ENCODE measurements at regions not wholly inside any gene's neighbourhood (a gene's known extent, or its start where the extent isn't known, plus 50 kb on each side); places are given as distances from the start of the nearest gene placed in this dataset.

DNA sequence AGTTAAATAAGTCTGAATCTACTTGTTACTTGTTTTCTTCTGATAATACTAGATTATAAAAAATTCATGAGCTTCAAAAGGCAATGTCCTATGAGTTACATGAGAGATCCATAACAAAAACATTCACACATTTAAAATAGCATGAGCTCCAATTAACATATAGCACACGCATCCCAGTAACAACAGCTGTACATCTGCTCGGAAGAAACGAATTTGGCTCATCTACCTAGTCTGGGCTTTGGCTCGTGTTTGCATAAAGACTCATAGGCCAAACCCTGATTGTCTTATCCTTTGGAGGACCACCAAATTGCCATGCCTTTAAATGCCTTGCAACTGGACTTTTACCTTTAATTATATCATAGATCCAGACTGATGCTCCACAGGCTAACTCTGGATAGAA lies 259.7 kb upstream of the CHD6 start:
- no peak for DNase-seq

DNA sequence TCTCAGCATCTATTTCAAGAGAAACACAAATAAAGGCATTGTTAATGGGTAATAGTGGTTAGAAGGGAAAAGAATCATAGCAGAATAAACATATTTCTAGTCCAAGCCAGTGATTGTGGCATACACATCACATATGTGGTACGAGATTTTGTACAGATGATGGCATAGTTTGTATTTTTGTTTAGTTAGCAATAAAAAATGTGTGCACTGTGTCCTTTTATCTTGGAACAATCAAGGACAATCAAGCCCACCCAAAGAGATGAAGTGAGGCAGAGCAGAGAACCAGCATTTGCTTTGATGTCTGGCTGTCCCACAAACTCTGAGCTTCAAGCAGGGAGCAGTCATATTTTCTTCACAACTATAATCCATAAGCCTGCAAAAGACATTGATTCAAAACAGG lies 256.5 kb upstream of the CHD6 start:
- no peak for DNase-seq

DNA sequence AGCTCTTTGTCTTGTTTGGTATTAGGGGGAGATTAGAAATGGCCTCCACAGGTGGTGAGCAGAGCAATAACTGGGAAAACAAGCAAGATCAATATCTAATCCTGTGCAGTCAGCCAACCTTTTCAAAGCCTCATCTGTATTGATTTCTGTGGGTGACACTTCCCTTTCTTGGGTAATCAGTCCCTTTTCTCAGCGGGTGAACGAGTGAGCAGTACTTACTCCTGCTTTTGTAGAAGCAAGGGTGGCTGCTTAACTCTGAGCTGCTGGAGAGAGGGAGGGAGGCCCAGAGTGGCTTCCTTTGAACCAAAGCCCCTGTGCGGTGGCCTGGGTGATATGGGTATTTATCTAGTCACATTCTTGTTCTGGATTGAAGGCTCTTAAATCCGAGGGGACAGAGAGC lies 254.8 kb upstream of the CHD6 start:
- DNase-seq: no peak

DNA sequence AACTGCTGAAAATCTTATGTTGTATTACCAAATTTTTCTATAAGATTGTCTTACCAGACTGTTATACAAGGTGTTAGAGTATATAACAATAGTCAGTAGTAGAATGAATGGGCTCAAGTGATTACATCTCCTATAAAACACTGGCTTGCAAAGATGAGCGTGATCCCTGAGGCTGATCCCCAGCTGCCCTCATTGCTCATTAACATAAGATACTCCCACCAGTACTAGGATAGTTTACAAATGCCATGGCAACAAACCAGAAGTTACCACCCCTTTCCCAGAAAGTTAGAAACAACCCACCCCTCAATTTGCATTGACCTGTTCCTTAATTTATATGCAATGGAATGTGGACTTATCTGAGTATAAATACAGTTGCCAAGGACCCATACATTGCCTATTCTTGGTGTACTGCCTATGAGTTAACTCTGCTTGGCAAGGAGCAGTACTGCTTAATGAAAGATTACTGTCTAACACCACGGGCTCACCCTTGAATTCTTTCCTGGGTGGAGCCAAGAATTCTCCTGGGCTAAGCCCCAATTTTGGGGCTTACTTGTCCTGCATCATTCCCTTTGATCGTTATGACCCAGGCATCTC lies 252.8 kb upstream of the CHD6 start:
- no peak for DNase-seq

DNA sequence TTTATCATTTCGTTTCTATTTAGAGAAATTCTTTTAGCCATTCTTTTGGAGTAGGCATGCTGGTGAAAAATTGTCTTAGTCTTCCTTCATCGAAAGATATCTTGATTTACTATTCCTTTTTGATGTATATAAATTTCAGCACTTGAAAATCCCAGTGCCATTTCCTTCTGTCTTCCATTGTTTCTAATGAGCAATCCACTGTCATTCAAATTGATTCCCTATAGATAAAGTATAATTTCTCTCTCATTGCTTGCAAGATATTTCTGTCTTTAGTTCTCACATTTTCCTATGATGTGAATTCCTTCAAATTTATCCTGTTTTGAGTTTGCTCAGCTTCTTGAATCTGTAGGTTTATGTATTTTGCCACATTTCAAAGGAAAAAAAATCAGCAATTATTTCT lies 251.1 kb upstream of the CHD6 start:
- DNase-seq: no peak

DNA sequence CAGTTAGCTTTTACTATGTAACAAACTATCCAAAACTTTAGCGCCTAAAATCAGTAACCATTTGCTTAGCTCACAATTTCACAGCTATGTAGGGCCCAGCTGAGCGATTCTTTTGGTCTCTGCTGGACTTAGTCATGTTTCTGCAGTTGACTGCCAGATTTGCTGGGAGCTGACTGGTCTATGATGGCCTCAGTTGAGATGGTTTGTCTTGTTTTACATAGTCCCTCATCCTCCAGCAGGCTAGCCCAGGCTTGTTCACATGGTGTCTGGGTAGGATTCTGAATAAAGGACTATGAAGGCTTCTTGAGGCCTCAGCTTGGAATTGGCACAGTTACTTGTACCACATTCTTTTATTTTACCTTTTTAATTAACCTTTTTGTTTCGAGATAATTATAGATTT lies 247.8 kb upstream of the CHD6 start:
- DNase-seq: no peak

DNA sequence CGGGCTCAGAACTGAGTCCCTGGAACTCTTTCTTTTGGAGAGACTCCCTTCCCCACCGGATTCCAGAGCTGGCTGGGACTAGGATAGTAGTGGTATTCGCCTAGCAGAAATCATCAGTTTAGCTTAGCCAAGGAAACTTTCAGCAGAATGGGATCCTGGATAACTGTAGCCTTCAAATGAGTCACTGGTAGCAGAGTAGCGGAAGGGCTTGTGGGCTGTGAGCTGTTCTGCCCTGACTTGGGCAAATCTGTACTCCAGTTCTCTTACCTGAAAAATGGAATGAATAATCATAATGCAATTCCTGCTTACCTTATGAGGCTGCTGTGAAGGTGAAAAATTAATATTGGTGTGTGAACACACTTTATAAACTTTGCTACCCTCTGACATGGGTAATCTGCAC lies 244.3 kb upstream of the CHD6 start:
- no peak for DNase-seq

DNA sequence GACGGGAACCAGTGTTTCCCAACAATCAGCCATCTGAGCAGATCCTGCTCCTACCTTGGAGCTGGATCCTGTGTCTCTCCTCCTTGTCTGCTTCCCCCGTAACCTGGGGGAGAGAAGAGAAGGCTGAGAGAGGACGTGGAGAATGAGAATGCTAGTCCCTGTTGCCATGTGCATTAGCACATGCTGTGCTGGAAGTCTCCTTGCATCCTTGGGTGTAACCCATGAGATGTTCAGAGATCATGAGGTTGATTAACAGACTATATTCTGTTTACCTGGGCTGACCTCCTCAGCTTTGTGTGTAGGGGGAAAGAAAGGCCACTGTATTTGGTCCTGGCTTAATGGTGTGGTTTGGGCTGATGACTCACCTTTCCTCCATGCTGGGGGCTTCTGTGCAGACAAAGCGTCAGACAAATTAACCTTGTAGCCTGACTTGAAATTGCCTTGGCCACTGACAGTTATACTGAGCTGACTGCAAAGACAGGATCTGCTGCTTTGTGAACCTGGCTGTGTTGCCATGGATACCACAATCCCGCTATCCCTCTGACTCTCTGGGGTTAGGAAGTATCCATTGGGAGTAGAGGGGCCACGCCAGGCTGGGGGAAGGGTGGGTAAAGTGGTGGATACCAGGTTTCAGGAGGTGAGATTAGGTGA lies 243.7 kb upstream of the CHD6 start:
- DNase-seq: no peak

DNA sequence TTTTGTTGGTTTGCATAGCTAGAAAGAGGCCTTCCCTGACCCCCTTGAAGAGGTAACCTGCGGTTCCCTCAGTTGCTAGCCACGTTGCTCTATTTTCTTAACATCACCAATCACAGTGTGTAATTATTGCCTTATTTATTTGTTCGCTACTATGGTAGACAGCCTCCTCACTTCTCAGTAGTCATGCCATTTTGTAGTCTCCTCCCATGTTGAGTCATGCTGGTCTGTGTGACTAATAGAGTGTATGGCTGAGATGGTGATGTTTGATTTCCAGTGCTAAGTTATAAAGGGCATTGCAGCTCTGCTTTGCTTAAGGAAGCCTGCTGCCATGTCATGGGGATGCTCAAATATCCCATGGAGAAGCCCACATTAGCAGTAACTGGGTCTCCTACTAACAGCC lies 236.6 kb upstream of the CHD6 start:
- no peak for DNase-seq

DNA sequence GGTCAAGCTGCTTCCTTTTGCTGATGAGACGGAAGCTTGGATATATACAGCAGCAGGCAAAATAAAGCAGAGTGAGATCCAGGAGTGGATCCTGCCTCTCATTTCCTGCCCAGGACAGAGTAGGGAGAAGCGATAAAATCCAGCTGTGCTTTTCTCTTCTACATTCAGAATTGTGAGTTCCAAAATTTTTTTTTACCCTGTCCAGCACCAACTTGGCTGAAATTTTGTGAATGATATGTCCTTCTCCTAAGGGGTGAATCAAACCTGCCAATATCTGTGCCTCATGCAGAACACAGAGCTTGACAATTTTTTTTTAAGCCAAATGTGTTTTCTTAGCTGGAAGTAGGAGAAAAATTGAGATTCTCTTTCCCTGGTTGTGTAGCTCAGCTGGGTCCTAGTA lies 235.6 kb upstream of the CHD6 start:
- no peak for DNase-seq

DNA sequence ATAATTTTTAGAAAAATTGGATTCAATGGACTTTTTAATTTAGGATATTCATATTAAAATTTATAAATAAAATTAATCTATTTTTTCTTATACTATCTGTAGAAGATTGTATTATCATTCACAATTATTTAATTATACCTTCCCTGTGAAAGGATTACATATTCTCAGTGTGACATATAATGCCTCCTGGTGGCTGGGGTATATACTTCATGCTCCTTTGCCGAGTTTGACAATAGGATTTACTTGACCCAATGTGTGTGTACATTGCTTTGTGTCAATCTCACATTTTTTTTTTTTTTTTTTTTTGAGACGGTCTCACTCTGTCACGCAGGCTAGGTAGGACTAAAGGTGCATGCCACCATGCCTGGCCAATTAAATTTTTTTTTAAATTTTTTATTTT lies 230.0 kb upstream of the CHD6 start:
- DNase-seq: no peak

DNA sequence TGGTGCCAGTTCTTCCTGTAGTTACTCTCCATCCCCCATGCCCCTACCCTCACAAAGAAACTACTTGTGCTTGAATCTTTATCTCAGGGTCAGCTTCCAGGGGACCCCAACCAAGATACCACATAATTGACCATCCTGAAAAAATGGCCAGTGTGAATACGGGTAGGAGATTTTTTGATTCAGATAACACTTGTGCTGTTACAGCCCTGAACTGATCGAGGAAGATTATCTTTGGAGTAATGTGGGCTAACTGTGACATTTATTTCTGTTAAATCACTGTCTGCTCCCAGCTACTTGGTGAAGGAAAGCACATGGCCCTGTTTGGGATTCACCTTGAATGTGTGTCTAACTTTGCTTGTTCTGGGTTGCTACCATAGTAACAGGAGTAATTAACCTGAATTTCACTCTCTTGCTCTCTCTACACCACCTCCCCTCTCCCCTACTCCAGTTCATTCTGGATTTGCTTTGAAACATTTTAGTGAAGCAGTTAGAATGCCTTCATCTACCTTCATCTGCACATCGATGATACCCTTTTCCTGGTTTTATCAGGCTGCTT lies 219.6 kb upstream of the CHD6 start:
- DNase-seq: no peak

DNA sequence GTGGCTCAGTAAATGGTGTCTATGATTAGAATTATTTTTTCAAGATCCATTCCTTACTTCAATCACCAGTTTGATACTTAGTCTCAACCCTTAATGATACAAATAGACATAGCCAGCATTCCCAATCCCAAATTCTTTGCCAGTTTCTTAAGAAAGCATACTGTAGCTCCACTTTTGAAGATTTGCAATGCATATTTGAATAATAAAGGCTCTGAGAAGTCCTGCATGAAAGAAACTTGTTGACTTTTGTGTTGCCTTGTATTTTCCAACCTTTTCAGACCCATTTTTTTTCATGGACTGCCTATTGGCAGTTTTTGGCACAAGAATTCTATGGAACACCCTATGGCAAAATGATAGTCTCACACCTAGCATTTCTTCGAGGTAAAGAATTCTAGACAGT lies 215.6 kb upstream of the CHD6 start:
- DNase-seq: no peak

DNA sequence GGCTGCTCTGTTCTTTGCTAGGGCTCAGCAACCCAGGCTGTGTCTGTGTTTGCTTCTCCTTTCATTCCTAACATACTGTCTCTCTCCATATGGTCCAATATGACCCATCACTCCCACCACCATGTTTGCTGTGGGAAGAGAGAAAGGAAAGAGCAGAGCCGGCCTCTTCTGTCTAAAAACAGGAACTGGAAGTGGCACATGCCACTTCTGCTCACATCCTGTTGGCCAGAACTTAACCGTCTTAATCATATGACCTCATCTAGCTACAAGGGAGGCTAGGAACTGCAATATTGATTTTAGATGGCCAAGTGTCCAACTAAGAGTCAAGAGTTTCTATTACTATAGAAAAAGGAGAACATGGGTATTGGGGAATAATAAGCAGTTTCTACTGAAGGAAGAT lies 212.5 kb upstream of the CHD6 start:
- no peak for DNase-seq

DNA sequence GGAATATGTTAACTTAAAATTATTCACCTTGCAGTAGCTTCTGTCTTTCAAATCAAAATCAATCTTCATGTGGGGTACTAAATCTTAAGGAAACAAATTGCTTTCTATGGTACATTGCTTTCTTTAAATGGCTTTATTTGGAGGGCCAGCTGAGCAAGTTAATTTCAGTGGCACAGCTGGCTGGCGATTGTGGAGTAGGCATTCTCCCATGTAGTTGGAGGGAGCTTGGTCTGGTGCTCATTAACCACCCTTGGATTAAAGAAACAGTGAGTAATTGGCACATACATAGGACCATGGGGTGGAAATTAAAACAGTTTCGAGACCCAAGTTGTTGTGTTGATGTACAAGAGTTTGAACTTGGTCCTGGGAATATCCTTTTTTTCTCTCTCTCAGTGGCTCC lies 201.3 kb upstream of the CHD6 start:
- DNase-seq: no peak

DNA sequence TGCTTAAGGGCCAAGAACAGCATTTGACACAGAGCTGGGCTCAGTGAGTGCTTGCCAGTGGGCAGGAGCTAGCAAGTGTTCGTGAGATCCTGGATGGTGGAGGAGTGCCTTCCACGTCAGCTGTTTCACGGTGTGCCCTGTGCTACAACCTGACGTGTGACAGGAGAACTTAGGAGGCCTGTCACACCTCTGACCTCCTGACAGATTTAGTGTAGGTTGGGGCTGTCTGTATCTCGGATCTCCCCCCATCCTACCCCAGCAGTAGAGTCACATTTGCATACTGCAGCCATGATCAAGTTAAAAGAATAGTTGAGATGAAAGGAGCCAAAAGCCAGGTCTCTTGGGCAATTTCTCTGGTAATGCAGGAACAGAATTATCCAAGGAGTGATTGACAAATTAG lies 200.8 kb upstream of the CHD6 start:
- no peak for DNase-seq

DNA sequence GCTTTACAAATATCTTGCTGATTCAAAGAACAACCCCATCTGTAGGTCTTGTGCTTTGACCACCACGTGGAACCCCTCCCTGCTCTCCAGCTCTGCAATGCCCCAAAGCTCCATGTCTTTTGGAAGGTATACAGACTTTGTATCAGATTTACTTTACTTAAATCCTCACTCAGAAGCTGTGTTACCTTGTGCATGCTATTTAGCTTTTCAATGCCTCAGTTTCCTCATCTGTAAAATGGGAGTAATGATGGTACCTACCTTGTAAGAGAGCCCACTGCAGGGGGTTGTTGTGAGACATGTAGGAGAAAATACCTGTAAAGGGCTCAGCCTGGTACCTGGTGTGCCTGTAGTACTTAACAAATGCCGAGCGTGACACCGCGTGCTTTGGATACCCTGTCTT lies 200.2 kb upstream of the CHD6 start:
- no peak for DNase-seq

DNA sequence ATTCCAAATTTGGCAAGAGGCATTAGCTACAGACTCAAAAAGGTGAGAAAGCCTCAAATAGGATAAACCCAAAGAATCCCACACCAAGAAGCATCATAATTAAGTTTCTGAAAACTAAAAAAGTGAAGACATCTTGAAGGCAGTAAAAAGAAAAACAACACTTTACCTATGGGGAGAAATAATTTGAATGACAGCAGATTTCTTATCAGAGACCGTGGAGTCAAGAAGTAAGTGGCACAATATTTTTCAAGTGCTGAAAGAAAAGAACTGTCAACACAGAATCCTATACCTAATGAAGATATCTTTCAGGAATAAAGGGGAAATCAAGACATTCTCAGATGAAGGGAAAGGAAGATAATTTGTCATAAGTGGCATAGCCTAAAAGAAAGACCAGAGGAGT lies 193.3 kb upstream of the CHD6 start:
- DNase-seq: no peak

DNA sequence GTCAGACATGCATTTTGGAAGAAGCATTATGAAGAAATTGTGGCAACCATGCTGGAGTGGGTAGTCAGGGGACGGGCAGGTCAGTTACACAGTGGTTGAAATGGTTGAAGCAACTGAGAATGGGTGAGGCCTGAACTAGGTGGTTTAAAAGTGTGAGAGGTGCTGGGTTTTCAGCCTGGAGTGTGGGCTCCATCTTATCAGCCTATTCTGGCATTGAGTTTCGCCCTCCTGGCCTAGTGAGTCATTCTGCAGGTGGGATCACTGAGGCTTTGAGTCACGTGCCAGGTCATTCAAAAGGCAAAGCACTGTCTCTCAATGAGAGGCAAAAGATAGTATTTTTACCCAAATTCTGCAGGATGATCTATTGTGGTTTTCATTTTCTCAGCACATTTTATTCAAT lies 181.9 kb upstream of the CHD6 start:
- DNase-seq: no peak

DNA sequence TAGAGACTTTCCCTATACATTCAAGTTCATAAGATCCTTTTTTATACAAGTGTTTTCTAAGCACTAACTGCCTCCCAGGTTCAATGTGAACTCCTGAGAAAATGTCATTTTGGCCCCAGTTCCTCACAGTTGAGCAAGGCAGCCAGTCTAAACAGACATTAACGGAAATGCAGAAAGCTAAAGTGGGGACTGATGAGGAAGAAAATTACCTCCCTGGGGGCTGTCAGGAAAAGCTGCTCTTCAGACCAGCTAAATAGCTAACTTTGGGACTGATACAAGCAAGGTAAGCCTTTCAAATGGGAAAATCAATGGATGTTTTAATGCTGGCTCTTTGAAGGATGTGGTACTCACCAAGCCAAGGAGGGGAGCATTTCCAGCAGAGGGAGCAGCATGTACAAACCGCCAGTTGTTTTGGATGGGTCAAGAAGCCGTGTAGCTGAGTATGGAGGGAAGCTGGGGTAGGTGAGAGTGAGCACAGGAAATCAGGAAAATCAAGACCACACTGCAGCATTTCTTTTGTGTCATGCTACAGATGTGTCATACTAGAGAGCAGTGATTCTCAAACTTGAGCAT lies 180.8 kb upstream of the CHD6 start:
- DNase-seq: no peak

DNA sequence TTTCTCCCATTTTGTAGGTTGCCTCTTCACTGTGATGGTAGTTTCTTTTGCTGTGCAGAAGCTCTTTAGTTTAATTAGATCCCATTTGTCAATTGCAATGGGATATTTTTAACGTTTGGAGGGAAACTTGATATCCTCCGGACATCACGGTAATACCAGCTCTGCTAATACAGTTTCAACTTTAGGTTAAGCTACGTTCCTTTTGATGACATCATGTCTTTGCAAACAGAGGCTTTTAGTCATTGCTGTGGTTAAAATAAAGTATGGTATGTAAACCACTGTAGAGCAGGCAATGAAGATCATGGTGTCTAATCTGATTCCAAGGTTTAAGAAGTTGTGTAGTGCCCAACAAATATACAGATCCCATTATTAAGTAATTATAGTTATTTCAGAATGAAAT lies 168.0 kb upstream of the CHD6 start:
- no peak for DNase-seq

DNA sequence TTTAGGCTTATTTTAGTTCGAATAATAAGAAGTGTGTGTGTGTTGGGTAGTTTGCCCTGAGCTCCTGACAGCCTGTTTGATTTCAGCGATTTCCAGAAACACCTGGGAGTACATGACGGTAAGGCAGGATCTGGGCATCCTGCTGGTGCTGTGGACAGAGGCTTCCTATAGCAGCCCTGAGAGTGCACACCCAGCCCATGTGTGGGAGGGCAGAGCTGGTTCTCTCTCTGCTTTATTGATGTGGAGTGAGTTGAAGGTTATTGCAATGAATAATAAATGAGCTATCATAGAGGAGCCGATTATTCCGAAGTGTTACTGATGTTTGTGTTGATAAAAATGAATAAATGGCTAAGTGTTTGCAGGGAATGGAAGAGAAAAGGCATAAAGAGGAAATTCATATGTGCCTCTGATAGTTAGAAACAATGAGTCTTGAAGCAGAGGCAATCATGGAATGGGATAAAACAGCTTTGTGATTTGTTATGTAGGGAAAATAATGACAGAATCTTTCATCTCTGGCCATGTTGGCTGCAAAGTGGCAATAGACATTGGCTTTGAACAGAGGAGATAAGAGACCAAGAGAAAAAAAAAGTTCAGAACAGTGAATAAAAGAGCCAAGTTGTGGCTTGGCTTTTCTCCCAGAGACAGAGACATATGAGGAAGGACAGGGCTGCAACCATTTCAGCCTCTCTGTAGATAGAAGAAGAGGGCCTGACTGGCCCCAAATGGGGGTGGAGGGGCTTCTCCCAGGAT lies 166.2 kb upstream of the CHD6 start:
- DNase-seq: no peak

DNA sequence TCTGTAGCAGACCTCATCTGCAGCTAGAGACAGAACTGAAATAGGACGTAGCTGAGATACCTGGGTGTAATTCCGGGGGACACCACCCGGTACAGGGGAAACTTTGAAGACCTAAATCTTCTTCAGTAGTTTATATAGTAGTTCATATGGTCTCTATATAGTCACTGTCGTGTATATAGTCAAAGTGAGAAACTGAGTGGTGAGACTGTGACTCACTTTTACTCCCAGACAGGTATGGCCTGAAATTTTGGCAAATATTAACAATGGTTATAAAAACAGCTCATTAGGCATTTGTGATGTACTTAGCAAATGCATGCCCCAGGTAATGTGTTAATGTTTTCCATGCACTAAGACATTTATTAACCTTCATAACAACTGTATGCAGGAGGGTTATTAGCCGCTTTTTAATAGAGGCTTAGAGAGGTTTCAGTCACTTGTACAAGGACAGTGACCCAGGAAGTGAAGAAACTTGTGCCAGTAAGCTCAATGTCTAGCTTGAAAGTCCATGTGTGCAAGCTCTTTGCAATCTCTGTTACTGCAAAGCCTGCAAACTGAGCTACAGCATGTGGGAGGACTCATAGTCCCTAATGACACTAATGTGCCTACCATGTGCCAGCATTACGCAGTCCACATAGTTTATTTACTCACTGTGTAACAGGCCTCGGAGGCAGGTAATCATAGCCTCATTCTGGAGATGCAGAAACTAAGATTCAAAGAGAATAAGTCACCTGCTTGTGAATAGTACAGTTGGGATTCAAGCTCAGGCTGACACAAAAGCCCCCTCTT lies 165.4 kb upstream of the CHD6 start:
- DNase-seq: no peak
